ENCODE measurements at regions not wholly inside any gene's neighbourhood (a gene's known extent, or its start where the extent isn't known, plus 50 kb on each side); places are given as distances from the start of the nearest gene placed in this dataset.

GRCh38 chr1:230518511-230518910 lies 92.4 kb upstream of the PGBD5 start:
- DNase-seq (ENCODE audit: low read depth): no peak
- no peak overlapping the region for H3K4me3 ChIP-seq (ENCODE audit: low read depth, low read length)
- TF ChIP-seq MAX (IDR thresholded peaks at IDR 0.05; ENCODE audit: low read depth, low read length) (no peak), CTCF (IDR thresholded peaks at IDR 0.05; ENCODE audit: low read depth, low read length) (no peak), POLR2A (IDR thresholded peaks at IDR 0.05; ENCODE audit: extremely low read depth, insufficient read length) (no peak), MYC (IDR thresholded peaks at IDR 0.05; ENCODE audit: low read depth, low read length) (no peak)

- TF ChIP-seq POLR2A (IDR thresholded peaks at IDR 0.05; ENCODE audit: extremely low read depth, insufficient read length) (no peak), MYC (IDR thresholded peaks at IDR 0.05; ENCODE audit: low read depth, low read length) (no peak)
- no peak for DNase-seq (ENCODE audit: low read depth)
- no peak overlapping the region for H3K4me3 ChIP-seq (ENCODE audit: low read depth, low read length)
Measured at GRCh38 chr1:230517786-230518185, 91.7 kb upstream of the PGBD5 start.

- no peak for DNase-seq (ENCODE audit: low read depth)
- H3K4me3 ChIP-seq (ENCODE audit: low read depth, low read length): no peak overlapping the region
- no peak for TF ChIP-seq CTCF (IDR thresholded peaks at IDR 0.05; ENCODE audit: low read depth, low read length)
- no peak for TF ChIP-seq MYC (IDR thresholded peaks at IDR 0.05; ENCODE audit: low read depth, low read length)
- TF ChIP-seq POLR2A (IDR thresholded peaks at IDR 0.05; ENCODE audit: extremely low read depth, insufficient read length): no peak
- TF ChIP-seq MAX (IDR thresholded peaks at IDR 0.05; ENCODE audit: low read depth, low read length): no peak
Measured at GRCh38 chr1:230517326-230517725, 91.2 kb upstream of the PGBD5 start.

- TF ChIP-seq POLR2A (IDR thresholded peaks at IDR 0.05; ENCODE audit: extremely low read depth, insufficient read length): no peak
- no peak for TF ChIP-seq CTCF (IDR thresholded peaks at IDR 0.05; ENCODE audit: low read depth, low read length)
- no peak for TF ChIP-seq MYC (IDR thresholded peaks at IDR 0.05; ENCODE audit: low read depth, low read length)
- no peak for TF ChIP-seq MAX (IDR thresholded peaks at IDR 0.05; ENCODE audit: low read depth, low read length)
- no peak overlapping the region for H3K4me3 ChIP-seq (ENCODE audit: low read depth, low read length)
- no peak for DNase-seq (ENCODE audit: low read depth)
Measured at GRCh38 chr1:230516889-230517288, 90.8 kb upstream of the PGBD5 start.

GRCh38 chr1:230515451-230516145 lies 89.5 kb upstream of the PGBD5 start:
- no peak for TF ChIP-seq MYC (IDR thresholded peaks at IDR 0.05; ENCODE audit: low read depth, low read length)
- TF ChIP-seq MAX (IDR thresholded peaks at IDR 0.05; ENCODE audit: low read depth, low read length): no peak
- no peak for TF ChIP-seq CTCF (IDR thresholded peaks at IDR 0.05; ENCODE audit: low read depth, low read length)
- TF ChIP-seq POLR2A (IDR thresholded peaks at IDR 0.05; ENCODE audit: extremely low read depth, insufficient read length): no peak
- DNase-seq (ENCODE audit: low read depth): no peak
- no peak overlapping the region for H3K4me3 ChIP-seq (ENCODE audit: low read depth, low read length)

GRCh38 chr1:230510496-230510895 lies 84.4 kb upstream of the PGBD5 start:
- no peak for DNase-seq (ENCODE audit: low read depth)
- TF ChIP-seq MYC (IDR thresholded peaks at IDR 0.05; ENCODE audit: low read depth, low read length): no peak
- TF ChIP-seq CTCF (IDR thresholded peaks at IDR 0.05; ENCODE audit: low read depth, low read length): no peak
- no peak for TF ChIP-seq MAX (IDR thresholded peaks at IDR 0.05; ENCODE audit: low read depth, low read length)
- TF ChIP-seq POLR2A (IDR thresholded peaks at IDR 0.05; ENCODE audit: extremely low read depth, insufficient read length): no peak
- no peak overlapping the region for H3K4me3 ChIP-seq (ENCODE audit: low read depth, low read length)
